K562 (cell line): ENCODE measurements at regions not wholly inside any gene's neighbourhood (a gene's known extent, or its start where the extent isn't known, plus 50 kb on each side); places are given as distances from the start of the nearest gene placed in this dataset.

Experiments used
- EZH2 ChIP-seq: IDR thresholded peaks from 2 replicates; pipeline ENCODE4 v1.6.1; 2012; ENCODE audit warnings: low read depth, mild to moderate bottlenecking, inconsistent platforms, low read length, borderline replicate concordance
- MAFF ChIP-seq: IDR thresholded peaks from 2 replicates; pipeline ENCODE4 v1.6.1; 2012; ENCODE audit warnings: low read length, improper control_type of control experiment
- POLR2AphosphoS5 ChIP-seq: IDR thresholded peaks from 2 replicates; pipeline ENCODE4 v1.6.1; 2011; ENCODE audit warnings: mild to moderate bottlenecking, low read depth, low read length, moderate library complexity; ENCODE audit not compliant: control insufficient read depth, insufficient read depth
- PTBP1 ChIP-seq: fragments of 200-400 bp; formaldehyde crosslinking; IDR thresholded peaks from 2 replicates; pipeline ENCODE4 v1.6.1; 2017; ENCODE audit warnings: low read depth, low read length
- SMARCA4 ChIP-seq: fragments of 450-650 bp; IDR thresholded peaks from 2 replicates; pipeline ENCODE4 v1.6.1; 2016
- XRCC5 ChIP-seq: fragments of 200-400 bp; formaldehyde crosslinking; IDR thresholded peaks from 2 replicates; pipeline ENCODE4 v1.6.1; 2017; ENCODE audit warnings: low read depth, mild to moderate bottlenecking, low read length
- ZBTB17 ChIP-seq: fragments of 450-650 bp; formaldehyde crosslinking; IDR thresholded peaks from 2 replicates; pipeline ENCODE4 v1.4.0; 2020; ENCODE audit warnings: mild to moderate bottlenecking
- ZNF311 ChIP-seq: fragments of 250-450 bp; sonication (Bioruptor Pico); IDR thresholded peaks from 2 replicates; pipeline ENCODE4 v1.4.0; 2020; ENCODE audit warnings: mild to moderate bottlenecking, moderate library complexity
- TF ChIP-seq, protein P1 (sequence below), 3 experiments: IDR thresholded peaks in 2 of 3; conservative IDR thresholded peaks in 1 of 3; 2 replicates each; pipeline ENCODE4 v1.5.1; 2011 to 2012; ENCODE audit warnings: low read length in 3 of 3, mild to moderate bottlenecking in 3 of 3, control low read depth in 2 of 3, improper control_type of control experiment in 1 of 3, inconsistent platforms in 1 of 3, low read depth in 1 of 3, mixed read lengths in 1 of 3, moderate library complexity in 1 of 3; ENCODE audit not compliant: insufficient read depth in 2 of 3
- TF ChIP-seq, protein P2 (sequence below): sonication (generic); formaldehyde crosslinking; IDR thresholded peaks from 2 replicates; pipeline ENCODE4 v1.8.1; 2023; ENCODE audit warnings: mild to moderate bottlenecking, missing genetic modification reagents

DNA sequence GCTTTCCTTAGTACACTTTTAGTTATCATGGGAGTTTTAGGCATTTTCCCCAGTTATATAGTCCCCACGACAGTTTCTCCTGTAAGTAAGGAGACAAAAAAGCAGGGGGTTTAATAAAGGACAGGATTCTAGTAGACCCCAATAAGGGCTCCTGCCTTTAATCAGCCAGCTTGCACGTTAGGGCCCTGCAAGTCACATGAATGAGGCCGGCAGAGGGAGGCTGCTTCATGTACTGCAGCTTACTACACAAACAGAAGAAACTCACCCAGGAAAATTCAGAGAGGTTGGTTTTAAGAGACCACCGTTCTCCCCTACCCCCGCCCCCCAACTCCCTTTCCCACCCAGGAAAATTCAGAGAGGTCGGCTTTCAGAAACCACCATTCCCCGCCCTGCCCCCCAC is 229.7 kb upstream of the MOCS1 start:
- TF ChIP-seq EZH2 (no peak), MAFF (no peak), SMARCA4 (no peak), PTBP1 (no peak), ZNF311 (CRISPR knock-in tag) (no peak), ZBTB17 (CRISPR knock-in tag) (no peak), POLR2AphosphoS5 (no peak), XRCC5 (no peak)
- TF ChIP-seq, protein P1, sequence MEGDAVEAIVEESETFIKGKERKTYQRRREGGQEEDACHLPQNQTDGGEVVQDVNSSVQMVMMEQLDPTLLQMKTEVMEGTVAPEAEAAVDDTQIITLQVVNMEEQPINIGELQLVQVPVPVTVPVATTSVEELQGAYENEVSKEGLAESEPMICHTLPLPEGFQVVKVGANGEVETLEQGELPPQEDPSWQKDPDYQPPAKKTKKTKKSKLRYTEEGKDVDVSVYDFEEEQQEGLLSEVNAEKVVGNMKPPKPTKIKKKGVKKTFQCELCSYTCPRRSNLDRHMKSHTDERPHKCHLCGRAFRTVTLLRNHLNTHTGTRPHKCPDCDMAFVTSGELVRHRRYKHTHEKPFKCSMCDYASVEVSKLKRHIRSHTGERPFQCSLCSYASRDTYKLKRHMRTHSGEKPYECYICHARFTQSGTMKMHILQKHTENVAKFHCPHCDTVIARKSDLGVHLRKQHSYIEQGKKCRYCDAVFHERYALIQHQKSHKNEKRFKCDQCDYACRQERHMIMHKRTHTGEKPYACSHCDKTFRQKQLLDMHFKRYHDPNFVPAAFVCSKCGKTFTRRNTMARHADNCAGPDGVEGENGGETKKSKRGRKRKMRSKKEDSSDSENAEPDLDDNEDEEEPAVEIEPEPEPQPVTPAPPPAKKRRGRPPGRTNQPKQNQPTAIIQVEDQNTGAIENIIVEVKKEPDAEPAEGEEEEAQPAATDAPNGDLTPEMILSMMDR (IDR thresholded peaks at IDR 0.05 in 2 of 3, conservative IDR thresholded peaks at IDR 0.05 in 1 of 3; ENCODE audit: insufficient read depth in 2 of 3, low read depth in 1 of 3, low read length in 3 of 3) = no peak
- TF ChIP-seq, protein P2, sequence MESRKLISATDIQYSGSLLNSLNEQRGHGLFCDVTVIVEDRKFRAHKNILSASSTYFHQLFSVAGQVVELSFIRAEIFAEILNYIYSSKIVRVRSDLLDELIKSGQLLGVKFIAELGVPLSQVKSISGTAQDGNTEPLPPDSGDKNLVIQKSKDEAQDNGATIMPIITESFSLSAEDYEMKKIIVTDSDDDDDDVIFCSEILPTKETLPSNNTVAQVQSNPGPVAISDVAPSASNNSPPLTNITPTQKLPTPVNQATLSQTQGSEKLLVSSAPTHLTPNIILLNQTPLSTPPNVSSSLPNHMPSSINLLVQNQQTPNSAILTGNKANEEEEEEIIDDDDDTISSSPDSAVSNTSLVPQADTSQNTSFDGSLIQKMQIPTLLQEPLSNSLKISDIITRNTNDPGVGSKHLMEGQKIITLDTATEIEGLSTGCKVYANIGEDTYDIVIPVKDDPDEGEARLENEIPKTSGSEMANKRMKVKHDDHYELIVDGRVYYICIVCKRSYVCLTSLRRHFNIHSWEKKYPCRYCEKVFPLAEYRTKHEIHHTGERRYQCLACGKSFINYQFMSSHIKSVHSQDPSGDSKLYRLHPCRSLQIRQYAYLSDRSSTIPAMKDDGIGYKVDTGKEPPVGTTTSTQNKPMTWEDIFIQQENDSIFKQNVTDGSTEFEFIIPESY = no peak
